Globus pallidus (tissue), 1 donor: ENCODE measurements at regions not wholly inside any gene's neighbourhood (a gene's known extent, or its start where the extent isn't known, plus 50 kb on each side); places are given as distances from the start of the nearest gene placed in this dataset.

Experiments
- DNase-seq: peaks from one replicate; pipeline ENCODE4 v3.0.0-alpha.2; 2015; ENCODE audit warnings: low spot score

- no peak for DNase-seq
These were observed 52.0 kb upstream of the GATA5 start for GRCh38 chr20:62527781-62528180.

GRCh38 chr20:62528983-62529891 lies 53.4 kb upstream of the GATA5 start:
- no peak for DNase-seq

DNA sequence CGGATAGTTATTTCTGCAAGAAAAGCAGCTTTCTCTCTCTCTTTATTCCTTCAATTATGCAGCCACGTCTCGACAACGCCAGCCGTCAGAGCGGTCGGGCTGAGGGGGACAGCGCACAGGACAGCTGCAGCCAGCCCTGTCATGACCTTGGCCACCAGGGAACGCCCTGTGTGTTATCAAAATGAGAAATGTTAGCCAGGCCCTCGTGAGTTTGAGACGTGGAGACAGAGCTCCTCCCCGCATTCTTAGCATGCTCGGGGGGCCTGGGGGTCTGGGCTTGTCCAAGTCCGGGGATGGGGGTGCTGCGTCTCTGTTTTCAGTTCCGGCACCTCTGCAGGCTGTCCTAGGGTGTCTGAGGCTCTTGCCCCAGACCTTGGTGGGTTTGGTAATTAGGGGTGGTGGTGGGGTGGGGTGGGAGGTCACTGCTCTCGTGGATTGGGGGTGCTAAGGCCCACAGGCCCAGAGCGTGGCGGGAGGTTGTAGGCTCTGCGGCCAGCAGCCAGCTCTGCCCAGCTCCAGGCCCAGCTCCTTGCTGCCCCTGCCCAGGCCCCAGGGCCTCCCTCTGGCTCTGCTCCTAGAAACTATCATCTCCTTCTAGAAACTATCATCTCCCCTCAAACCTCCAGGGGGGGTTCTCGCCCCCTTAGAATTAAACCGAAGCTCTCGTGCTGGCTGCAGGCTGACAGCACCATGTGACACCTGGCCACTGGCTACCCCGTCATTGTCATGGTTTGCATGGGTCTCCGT lies 54.3 kb upstream of the GATA5 start:
- DNase-seq: no peak

DNA sequence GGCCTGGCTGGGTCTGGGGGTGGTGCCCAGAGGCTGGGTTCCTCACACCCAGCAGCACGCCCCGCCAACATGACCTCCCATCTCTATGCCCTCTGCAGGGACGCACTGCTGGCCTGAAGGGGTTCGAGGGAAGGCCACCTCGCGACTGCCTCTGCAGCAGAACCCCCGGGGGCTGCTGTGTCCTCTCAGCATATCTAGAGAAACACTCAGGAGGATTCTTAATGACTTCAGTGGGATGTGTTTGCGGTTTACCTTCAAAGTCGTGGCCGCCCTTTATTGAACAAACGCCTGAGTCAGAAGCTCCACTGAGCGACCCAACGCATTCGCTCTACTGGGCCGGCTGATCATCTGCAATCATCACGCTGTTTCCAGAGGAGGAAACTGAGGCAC lies 54.8 kb upstream of the GATA5 start:
- DNase-seq: no peak

DNA sequence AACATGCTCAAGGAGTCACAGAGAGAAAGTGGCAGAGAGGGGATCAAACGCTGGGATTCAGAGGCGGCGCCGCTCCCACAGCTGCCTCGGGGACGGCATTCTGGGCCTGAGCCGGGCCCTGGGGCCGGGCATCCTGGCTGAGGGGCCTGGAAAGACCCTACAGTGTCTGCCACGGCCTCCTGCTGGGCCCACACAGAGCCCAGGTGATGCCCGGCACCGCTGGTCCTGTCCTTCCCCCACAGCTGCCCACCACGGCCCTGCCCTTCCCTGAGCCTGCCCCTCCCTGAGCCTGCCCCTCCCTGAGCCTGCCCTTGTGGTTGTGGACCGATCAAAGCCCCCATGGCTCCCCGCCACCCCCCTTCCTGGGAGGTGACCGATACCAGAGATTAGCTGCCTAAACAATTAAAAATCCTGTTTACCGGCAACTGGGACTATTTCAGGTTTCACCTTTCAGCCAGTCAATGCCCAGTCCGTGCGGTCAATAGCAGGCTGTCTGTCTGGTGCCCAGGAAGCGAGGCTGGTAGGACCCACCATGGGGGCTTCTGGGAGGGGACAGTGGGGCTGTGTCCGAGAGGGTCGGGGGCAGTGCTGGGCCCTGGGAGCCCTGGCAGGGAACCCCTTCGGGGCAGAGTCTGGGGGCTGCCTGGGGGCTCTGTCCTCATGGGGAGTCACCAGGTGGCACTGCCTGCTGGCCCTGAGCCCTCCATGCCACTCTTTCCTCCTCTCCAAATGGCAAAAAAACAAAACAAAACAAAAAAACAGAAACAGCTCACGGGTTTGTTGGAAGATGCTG lies 55.4 kb upstream of the GATA5 start:
- DNase-seq: no peak

DNA sequence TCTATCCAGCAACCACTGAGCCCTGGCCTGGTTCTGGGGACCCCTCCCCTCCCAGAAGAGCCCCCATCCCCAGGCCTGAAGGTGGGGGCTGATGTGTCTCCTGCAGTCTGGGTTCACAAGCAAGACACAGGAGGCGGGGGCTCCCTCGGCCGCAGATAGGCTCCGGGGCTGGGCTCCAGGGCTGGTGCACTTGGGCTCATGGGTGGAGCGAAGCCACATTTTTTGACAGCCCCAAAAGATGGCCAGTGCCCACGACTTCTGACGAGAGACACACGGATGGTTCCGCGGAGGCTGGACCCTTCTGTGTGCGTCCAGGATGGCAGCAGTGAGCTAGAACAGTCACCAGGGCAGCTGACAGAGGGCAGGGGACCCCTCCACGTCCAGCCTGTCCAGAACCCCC lies 57.1 kb upstream of the GATA5 start:
- DNase-seq: no peak

DNA sequence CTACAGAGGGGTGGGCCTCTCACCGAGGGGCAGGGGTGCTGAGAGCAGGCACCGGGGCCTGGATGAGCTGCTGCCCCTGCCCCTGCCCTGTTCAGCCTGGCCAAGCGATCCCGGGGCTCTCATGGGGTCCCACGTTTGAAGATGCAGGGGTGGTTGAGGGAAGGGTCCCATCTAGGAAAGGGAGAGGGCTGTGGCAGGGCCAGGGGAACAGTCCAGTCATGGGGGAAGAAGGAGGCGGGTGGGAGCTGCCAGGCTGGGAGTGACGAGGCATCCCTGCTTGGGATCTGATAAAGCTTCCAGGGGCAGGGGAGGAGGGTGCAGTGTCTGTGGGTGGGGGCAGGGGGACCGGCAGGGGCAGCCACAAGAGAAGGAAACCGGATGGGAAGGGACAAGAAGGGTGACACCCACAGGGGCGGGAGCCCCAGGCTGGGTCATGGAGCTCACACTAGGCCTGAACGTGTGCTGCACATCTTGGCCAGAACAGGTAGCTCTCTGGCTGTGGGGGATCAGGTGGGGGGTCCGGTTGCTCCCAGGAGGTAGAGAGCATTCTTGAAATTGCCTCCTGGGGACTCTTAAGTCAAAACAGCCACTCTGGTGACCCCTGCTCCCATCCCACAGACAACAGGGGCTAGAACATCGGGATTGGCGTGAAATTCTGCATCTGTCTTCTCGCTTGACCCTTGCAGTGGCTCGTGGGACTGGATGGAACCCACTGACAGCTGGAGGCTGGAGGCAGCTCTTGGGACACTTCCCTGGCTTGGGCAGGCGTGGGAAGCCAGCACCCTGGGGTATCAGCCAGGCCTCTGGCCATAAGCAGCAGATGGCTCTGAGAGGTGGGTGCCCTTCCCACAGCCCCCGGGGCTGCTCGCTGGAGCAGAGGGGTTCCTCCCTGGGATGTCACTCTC lies 58.0 kb upstream of the GATA5 start:
- no peak for DNase-seq

GRCh38 chr20:62534526-62535221 lies 58.9 kb upstream of the GATA5 start:
- DNase-seq: no peak

GRCh38 chr20:62535282-62535811 lies 59.6 kb upstream of the GATA5 start:
- DNase-seq: no peak

- DNase-seq: no peak
These were observed 60.2 kb upstream of the GATA5 start for GRCh38 chr20:62535964-62536363.

- no peak for DNase-seq
These were observed 61.1 kb upstream of the GATA5 start for GRCh38 chr20:62536871-62537401.

- DNase-seq: no peak
These were observed 62.0 kb upstream of the GATA5 start for GRCh38 chr20:62537649-62538292.

GRCh38 chr20:62539198-62540045 lies 63.6 kb upstream of the GATA5 start:
- DNase-seq: no peak

GRCh38 chr20:62540504-62540903 lies 64.7 kb upstream of the GATA5 start:
- no peak for DNase-seq

DNA sequence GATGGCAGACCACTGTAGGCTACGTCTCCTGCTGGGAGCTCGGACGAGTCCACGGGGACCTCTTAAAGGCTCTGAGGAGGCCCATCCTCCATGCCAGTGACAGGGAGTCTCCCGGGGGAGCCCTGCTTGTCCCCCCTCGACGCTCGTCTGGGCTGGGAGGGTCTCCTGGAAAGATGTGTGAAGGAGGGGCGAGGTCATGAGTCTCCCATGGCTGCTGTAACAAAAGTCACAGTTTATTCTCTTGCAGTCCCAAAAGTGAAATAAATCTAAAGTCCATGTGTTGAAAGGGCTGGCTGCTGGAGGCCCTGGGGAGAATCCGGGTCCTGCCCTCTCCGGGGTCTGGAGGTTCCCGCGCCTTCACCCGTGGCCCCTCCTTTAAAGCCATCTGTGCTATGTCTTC lies 67.1 kb upstream of the GATA5 start:
- DNase-seq: no peak

- no peak for DNase-seq
These were observed 67.9 kb upstream of the GATA5 start for GRCh38 chr20:62543470-62544302.

GRCh38 chr20:62544505-62545055 lies 68.8 kb upstream of the GATA5 start:
- no peak for DNase-seq

- no peak for DNase-seq
These were observed 69.5 kb upstream of the GATA5 start for GRCh38 chr20:62545271-62545670.
